BLaER1 treated with 17β-estradiol and CSF1 and Interleukin-3, amounts not matched to agents 10 nM and 100 nM (cell line): ENCODE measurements at regions not wholly inside any gene's neighbourhood (a gene's known extent, or its start where the extent isn't known, plus 50 kb on each side); places are given as distances from the start of the nearest gene placed in this dataset.

Source experiments
- H3K27ac ChIP-seq, 11 experiments: shearing (Covaris generic); formaldehyde crosslinking; 2 replicates each; pipeline ENCODE4 v1.8.1; 2022
- H3K27me3 ChIP-seq, 11 experiments: shearing (Covaris generic); formaldehyde crosslinking; 2 replicates each; pipeline ENCODE4 v1.8.1; 2022
- H3K36me3 ChIP-seq, 11 experiments: shearing (Covaris generic); formaldehyde crosslinking; 2 replicates each; pipeline ENCODE4 v1.8.1; 2022
- H3K4me1 ChIP-seq, 10 experiments: shearing (Covaris generic); formaldehyde crosslinking; 2 replicates each; pipeline ENCODE4 v1.8.1; 2022
- H3K4me2 ChIP-seq, 11 experiments: shearing (Covaris generic); formaldehyde crosslinking; 2 replicates each; pipeline ENCODE4 v1.8.1; 2022
- H3K4me3 ChIP-seq, 10 experiments: shearing (Covaris generic); formaldehyde crosslinking; 2 replicates each; pipeline ENCODE4 v1.8.1; 2022
- H3K9ac ChIP-seq, 11 experiments: shearing (Covaris generic); formaldehyde crosslinking; 2 replicates each; pipeline ENCODE4 v1.8.1; 2022
- H3K9me3 ChIP-seq, 11 experiments: shearing (Covaris generic); formaldehyde crosslinking; replicated peaks in 1 of 11; 2 replicates each; pipeline ENCODE4 v1.8.1; 2022
- H4K20me1 ChIP-seq, 11 experiments: shearing (Covaris generic); formaldehyde crosslinking; 2 replicates each; pipeline ENCODE4 v1.8.1; 2022
- Cebpa-rat ChIP-seq, 11 experiments: shearing (Covaris generic); IDR thresholded peaks; 2 replicates each; pipeline ENCODE4 v1.8.1; 2022

GRCh38 chr15:70158309-70159000, 60.7 kb upstream of the TLE3 start:
- H3K4me2 ChIP-seq = no peak overlapping the region
- no peaks in the 10 kb centered on the region for H3K36me3 ChIP-seq
- no peak overlapping the region for H3K27ac ChIP-seq
- peaks cover 0 to 6% (median 0%) of the 10 kb centered on the region in 11 experiments; a peak in 3 of 22 replicates for H3K27me3 ChIP-seq
- H3K4me1 ChIP-seq = peaks cover 0 to 35% (median 6%) of the 10 kb centered on the region in 10 experiments; a peak in 13 of 20 replicates
- peaks cover 0 to 15% (median 0%) of the 10 kb centered on the region in 11 experiments; a peak in 4 of 22 replicates for H4K20me1 ChIP-seq
- no peak overlapping the region for H3K4me3 ChIP-seq
- no peaks in the 10 kb centered on the region for H3K9me3 ChIP-seq
- H3K9ac ChIP-seq = no peak overlapping the region
- no peak for TF ChIP-seq Cebpa-rat (IDR thresholded peaks at IDR 0.05)

- Histone ChIP-seq H3K27ac (no peak overlapping the region), H3K9me3 (no peaks in the 10 kb centered on the region), H3K4me1 (peaks cover 8 to 41% (median 17%) of the 10 kb centered on the region in 10 experiments), H3K36me3 (no peaks in the 10 kb centered on the region), H3K27me3 (peaks cover 0 to 9% (median 0%) of the 10 kb centered on the region in 11 experiments; a peak in 4 of 22 replicates), H4K20me1 (peaks cover 0 to 15% (median 0%) of the 10 kb centered on the region in 11 experiments; a peak in 4 of 22 replicates), H3K4me3 (no peak overlapping the region), H3K4me2 (no peak overlapping the region), H3K9ac (no peak overlapping the region)
- TF ChIP-seq Cebpa-rat (IDR thresholded peaks at IDR 0.05) = no peak
Measured at GRCh38 chr15:70156671-70157271, 59.1 kb upstream of the TLE3 start.

- H3K9me3 ChIP-seq = no peaks in the 10 kb centered on the region
- no peak for TF ChIP-seq Cebpa-rat (IDR thresholded peaks at IDR 0.05)
- no peaks in the 10 kb centered on the region for H3K36me3 ChIP-seq
- no peak overlapping the region for H3K9ac ChIP-seq
- H3K4me2 ChIP-seq = peak overlapping the region in 2 of 11 experiments; percentile 3 to 34; a peak in 1 of 22 replicates
- no peak overlapping the region for H3K4me3 ChIP-seq
- H3K4me1 ChIP-seq = peaks cover 13 to 37% (median 22%) of the 10 kb centered on the region in 10 experiments
- peaks cover 0 to 2% (median 0%) of the 10 kb centered on the region in 11 experiments; a peak in 3 of 22 replicates for H3K27me3 ChIP-seq
- peaks cover 0 to 7% (median 0%) of the 10 kb centered on the region in 11 experiments; a peak in 3 of 22 replicates for H4K20me1 ChIP-seq
- no peak overlapping the region for H3K27ac ChIP-seq
Measured at GRCh38 chr15:70154718-70155347, 57.1 kb upstream of the TLE3 start.

GRCh38 chr15:70153921-70154717, 56.4 kb upstream of the TLE3 start:
- Histone ChIP-seq H3K4me3 (no peak overlapping the region), H4K20me1 (peaks cover 0 to 7% (median 0%) of the 10 kb centered on the region in 11 experiments; a peak in 3 of 22 replicates), H3K4me1 (peaks cover 13 to 31% (median 22%) of the 10 kb centered on the region in 10 experiments), H3K36me3 (no peaks in the 10 kb centered on the region), H3K9ac (no peak overlapping the region), H3K4me2 (peak overlapping the region in 6 of 11 experiments; percentile 3 to 37 (median 19); a peak in 5 of 22 replicates), H3K27ac (no peak overlapping the region), H3K9me3 (no peaks in the 10 kb centered on the region), H3K27me3 (peaks cover 0 to 4% (median 0%) of the 10 kb centered on the region in 11 experiments; a peak in 3 of 22 replicates)
- TF ChIP-seq Cebpa-rat (IDR thresholded peaks at IDR 0.05) = no peak

GRCh38 chr15:70152070-70152480, 54.4 kb upstream of the TLE3 start:
- Histone ChIP-seq H3K9me3 (no peaks in the 10 kb centered on the region), H3K4me1 (peaks cover 13 to 31% (median 22%) of the 10 kb centered on the region in 10 experiments), H4K20me1 (peaks cover 0 to 7% (median 0%) of the 10 kb centered on the region in 11 experiments; a peak in 3 of 22 replicates), H3K36me3 (no peaks in the 10 kb centered on the region), H3K4me3 (no peak overlapping the region), H3K27ac (no peak overlapping the region), H3K27me3 (peaks cover 0 to 14% (median 0%) of the 10 kb centered on the region in 11 experiments; a peak in 4 of 22 replicates), H3K9ac (no peak overlapping the region), H3K4me2 (peak overlapping the region; percentile 31 to 73 (median 59))
- TF ChIP-seq Cebpa-rat (IDR thresholded peaks at IDR 0.05) = no peak

- H3K9me3 ChIP-seq = no peaks in the 10 kb centered on the region
- H3K36me3 ChIP-seq = no peaks in the 10 kb centered on the region
- peaks cover 13 to 31% (median 22%) of the 10 kb centered on the region in 10 experiments for H3K4me1 ChIP-seq
- TF ChIP-seq Cebpa-rat (IDR thresholded peaks at IDR 0.05) = no peak
- peaks cover 0 to 7% (median 0%) of the 10 kb centered on the region in 11 experiments; a peak in 3 of 22 replicates for H4K20me1 ChIP-seq
- H3K4me3 ChIP-seq = no peak overlapping the region
- H3K4me2 ChIP-seq = peak overlapping the region; percentile 31 to 73 (median 59); a peak in 21 of 22 replicates
- no peak overlapping the region for H3K27ac ChIP-seq
- peaks cover 0 to 14% (median 0%) of the 10 kb centered on the region in 11 experiments; a peak in 4 of 22 replicates for H3K27me3 ChIP-seq
- no peak overlapping the region for H3K9ac ChIP-seq
Measured at GRCh38 chr15:70151462-70151861, 53.7 kb upstream of the TLE3 start.

GRCh38 chr15:70151003-70151402, 53.3 kb upstream of the TLE3 start:
- H3K9ac ChIP-seq = no peak overlapping the region; a peak in 1 of 22 replicates
- H4K20me1 ChIP-seq = peaks cover 0 to 7% (median 0%) of the 10 kb centered on the region in 11 experiments; a peak in 3 of 22 replicates
- TF ChIP-seq Cebpa-rat (IDR thresholded peaks at IDR 0.05) = no peak
- no peaks in the 10 kb centered on the region for H3K9me3 ChIP-seq
- H3K36me3 ChIP-seq = no peaks in the 10 kb centered on the region
- no peak overlapping the region for H3K4me3 ChIP-seq
- H3K4me2 ChIP-seq = peak overlapping the region in 4 of 11 experiments; percentile 31 to 71 (median 50); a peak in 6 of 22 replicates
- H3K4me1 ChIP-seq = peaks cover 13 to 31% (median 22%) of the 10 kb centered on the region in 10 experiments
- peaks cover 0 to 14% (median 0%) of the 10 kb centered on the region in 11 experiments; a peak in 4 of 22 replicates for H3K27me3 ChIP-seq
- H3K27ac ChIP-seq = no peak overlapping the region

GRCh38 chr15:70150405-70150747, 52.7 kb upstream of the TLE3 start:
- H4K20me1 ChIP-seq = peaks cover 0 to 7% (median 0%) of the 10 kb centered on the region in 11 experiments; a peak in 3 of 22 replicates
- peaks cover 0 to 14% (median 0%) of the 10 kb centered on the region in 11 experiments; a peak in 3 of 22 replicates for H3K27me3 ChIP-seq
- H3K4me3 ChIP-seq = no peak overlapping the region
- no peak overlapping the region for H3K27ac ChIP-seq
- TF ChIP-seq Cebpa-rat (IDR thresholded peaks at IDR 0.05) = no peak
- H3K9ac ChIP-seq = no peak overlapping the region
- H3K4me2 ChIP-seq = no peak overlapping the region
- no peaks in the 10 kb centered on the region for H3K9me3 ChIP-seq
- H3K36me3 ChIP-seq = no peaks in the 10 kb centered on the region
- H3K4me1 ChIP-seq = peaks cover 13 to 31% (median 22%) of the 10 kb centered on the region in 10 experiments
